ENCODE measurements at regions not wholly inside any gene's neighbourhood (a gene's known extent, or its start where the extent isn't known, plus 50 kb on each side); places are given as distances from the start of the nearest gene placed in this dataset.
"Not testable (repeated sequence)": the region's sequence is repeated elsewhere in the genome, so short reads cannot be mapped to it uniquely, and the experiment has no call there.

- Mint-ChIP-seq H3K27me3 (ENCODE audit: low read depth) (no peaks in the 10 kb centered on the region), H3K36me3 (ENCODE audit: insufficient read depth in 2 of 2) (no peaks in the 10 kb centered on the region), H3K4me3 (no peak overlapping the region), H3K4me1 (ENCODE audit: low read depth) (no peaks in the 10 kb centered on the region), H3K9me3 (peaks cover 5 to 9% of the 10 kb centered on the region in 2 donors), H3K27ac (no peak overlapping the region)
- ATAC-seq (replicated peaks in 1 of 2) (no peak), DNase-seq (no peak)
Observed at GRCh38 chr7:119696336-119696735, 576.6 kb upstream of the KCND2 start.

GRCh38 chr7:119703895-119704294 lies 569.1 kb upstream of the KCND2 start:
- no peak overlapping the region for H3K27ac Mint-ChIP-seq
- H3K36me3 Mint-ChIP-seq (ENCODE audit: insufficient read depth in 2 of 2), result no peaks in the 10 kb centered on the region
- no peaks in the 10 kb centered on the region for H3K4me1 Mint-ChIP-seq (ENCODE audit: low read depth)
- DNase-seq (no peak), ATAC-seq (replicated peaks in 1 of 2) (no peak)
- H3K27me3 Mint-ChIP-seq (ENCODE audit: low read depth), result no peaks in the 10 kb centered on the region
- no peak overlapping the region for H3K4me3 Mint-ChIP-seq
- H3K9me3 Mint-ChIP-seq, result peaks cover 0 to 9% of the 10 kb centered on the region in 2 donors

- H3K36me3 Mint-ChIP-seq (ENCODE audit: insufficient read depth in 2 of 2), result no peaks in the 10 kb centered on the region
- no peak for DNase-seq
- H3K27ac Mint-ChIP-seq, result no peak overlapping the region
- peaks cover 2 to 8% of the 10 kb centered on the region in 2 donors for H3K9me3 Mint-ChIP-seq
- no peaks in the 10 kb centered on the region for H3K4me1 Mint-ChIP-seq (ENCODE audit: low read depth)
- H3K27me3 Mint-ChIP-seq (ENCODE audit: low read depth), result no peaks in the 10 kb centered on the region
- no peak for ATAC-seq (replicated peaks in 1 of 2)
- no peak overlapping the region for H3K4me3 Mint-ChIP-seq
Observed at GRCh38 chr7:119706608-119707007, 566.4 kb upstream of the KCND2 start.

GRCh38 chr7:119708891-119709290 lies 564.1 kb upstream of the KCND2 start:
- H3K4me1 Mint-ChIP-seq (ENCODE audit: low read depth), result no peaks in the 10 kb centered on the region
- H3K36me3 Mint-ChIP-seq (ENCODE audit: insufficient read depth in 2 of 2), result peaks cover 0 to 2% of the 10 kb centered on the region in 2 donors
- no peak overlapping the region for H3K27ac Mint-ChIP-seq
- DNase-seq (no peak), ATAC-seq (replicated peaks in 1 of 2) (no peak)
- no peaks in the 10 kb centered on the region for H3K27me3 Mint-ChIP-seq (ENCODE audit: low read depth)
- H3K4me3 Mint-ChIP-seq, result no peak overlapping the region
- peaks cover 2 to 9% of the 10 kb centered on the region in 2 donors for H3K9me3 Mint-ChIP-seq

- no peaks in the 10 kb centered on the region for H3K27me3 Mint-ChIP-seq (ENCODE audit: low read depth)
- no peaks in the 10 kb centered on the region for H3K4me1 Mint-ChIP-seq (ENCODE audit: low read depth)
- ATAC-seq (replicated peaks in 1 of 2) (no peak), DNase-seq (no peak)
- no peak overlapping the region for H3K4me3 Mint-ChIP-seq
- peaks cover 0 to 2% of the 10 kb centered on the region in 2 donors for H3K36me3 Mint-ChIP-seq (ENCODE audit: insufficient read depth in 2 of 2)
- H3K9me3 Mint-ChIP-seq, result peaks cover 4 to 6% of the 10 kb centered on the region in 2 donors
- H3K27ac Mint-ChIP-seq, result peak overlapping the region; percentile 31
Observed at GRCh38 chr7:119711104-119711503, 561.9 kb upstream of the KCND2 start.

- Mint-ChIP-seq H3K4me1 (ENCODE audit: low read depth) (no peaks in the 10 kb centered on the region), H3K9me3 (peaks cover 4 to 6% of the 10 kb centered on the region in 2 donors), H3K36me3 (ENCODE audit: insufficient read depth in 2 of 2) (peaks cover 0 to 2% of the 10 kb centered on the region in 2 donors), H3K27ac (no peak overlapping the region), H3K4me3 (no peak overlapping the region), H3K27me3 (ENCODE audit: low read depth) (no peaks in the 10 kb centered on the region)
- DNase-seq, result no peak
- no peak for ATAC-seq (replicated peaks in 1 of 2)
Observed at GRCh38 chr7:119712886-119713462, 560.0 kb upstream of the KCND2 start.

GRCh38 chr7:119713606-119714005 lies 559.4 kb upstream of the KCND2 start:
- H3K36me3 Mint-ChIP-seq (ENCODE audit: insufficient read depth in 2 of 2), result peaks cover 0 to 2% of the 10 kb centered on the region in 2 donors
- H3K9me3 Mint-ChIP-seq, result peaks cover 4 to 6% of the 10 kb centered on the region in 2 donors
- no peak overlapping the region for H3K27ac Mint-ChIP-seq
- no peaks in the 10 kb centered on the region for H3K27me3 Mint-ChIP-seq (ENCODE audit: low read depth)
- no peaks in the 10 kb centered on the region for H3K4me1 Mint-ChIP-seq (ENCODE audit: low read depth)
- H3K4me3 Mint-ChIP-seq, result no peak overlapping the region
- DNase-seq (no peak), ATAC-seq (replicated peaks in 1 of 2) (no peak)

GRCh38 chr7:119720541-119720940 lies 552.4 kb upstream of the KCND2 start:
- DNase-seq (no peak), ATAC-seq (replicated peaks in 1 of 2) (no peak)
- Mint-ChIP-seq H3K27ac (no peak overlapping the region), H3K9me3 (peaks cover 0 to 3% of the 10 kb centered on the region in 2 donors), H3K36me3 (ENCODE audit: insufficient read depth in 2 of 2) (no peaks in the 10 kb centered on the region), H3K4me1 (ENCODE audit: low read depth) (no peaks in the 10 kb centered on the region), H3K27me3 (ENCODE audit: low read depth) (no peaks in the 10 kb centered on the region), H3K4me3 (no peak overlapping the region)

GRCh38 chr7:119724041-119724792 lies 548.8 kb upstream of the KCND2 start:
- DNase-seq (no peak), ATAC-seq (replicated peaks in 1 of 2) (no peak)
- H3K36me3 Mint-ChIP-seq (ENCODE audit: insufficient read depth in 2 of 2), result no peaks in the 10 kb centered on the region
- no peak overlapping the region for H3K27ac Mint-ChIP-seq
- H3K4me3 Mint-ChIP-seq, result no peak overlapping the region
- no peaks in the 10 kb centered on the region for H3K27me3 Mint-ChIP-seq (ENCODE audit: low read depth)
- no peaks in the 10 kb centered on the region for H3K4me1 Mint-ChIP-seq (ENCODE audit: low read depth)
- H3K9me3 Mint-ChIP-seq, result peaks cover 0 to 3% of the 10 kb centered on the region in 2 donors

- ATAC-seq (replicated peaks in 1 of 2) (no peak), DNase-seq (no peak)
- Mint-ChIP-seq H3K9me3 (peaks cover 3 to 9% of the 10 kb centered on the region in 2 donors), H3K36me3 (ENCODE audit: insufficient read depth in 2 of 2) (no peaks in the 10 kb centered on the region), H3K4me1 (ENCODE audit: low read depth) (no peaks in the 10 kb centered on the region), H3K27me3 (ENCODE audit: low read depth) (no peaks in the 10 kb centered on the region), H3K27ac (no peak overlapping the region), H3K4me3 (no peak overlapping the region)
Observed at GRCh38 chr7:119733127-119733879, 539.7 kb upstream of the KCND2 start.

GRCh38 chr7:119737390-119737789 lies 535.6 kb upstream of the KCND2 start:
- H3K27ac Mint-ChIP-seq, result no peak overlapping the region
- H3K27me3 Mint-ChIP-seq (ENCODE audit: low read depth), result no peaks in the 10 kb centered on the region
- H3K36me3 Mint-ChIP-seq (ENCODE audit: insufficient read depth in 2 of 2), result no peaks in the 10 kb centered on the region
- H3K4me3 Mint-ChIP-seq, result no peak overlapping the region
- no peaks in the 10 kb centered on the region for H3K4me1 Mint-ChIP-seq (ENCODE audit: low read depth)
- H3K9me3 Mint-ChIP-seq, result peaks cover 2 to 8% of the 10 kb centered on the region in 2 donors
- no peak for DNase-seq
- no peak for ATAC-seq (replicated peaks in 1 of 2)

- H3K36me3 Mint-ChIP-seq (ENCODE audit: insufficient read depth in 2 of 2); ATAC-seq (replicated peaks in 1 of 2); H3K4me1 Mint-ChIP-seq (ENCODE audit: low read depth); H3K4me3 Mint-ChIP-seq; H3K9me3 Mint-ChIP-seq; DNase-seq; H3K27me3 Mint-ChIP-seq (ENCODE audit: low read depth); H3K27ac Mint-ChIP-seq: not testable (repeated sequence)
Observed at GRCh38 chr7:119745280-119745679, 527.7 kb upstream of the KCND2 start.

- Mint-ChIP-seq H3K4me3 (no peak overlapping the region), H3K27ac (no peak overlapping the region), H3K36me3 (ENCODE audit: insufficient read depth in 2 of 2) (no peaks in the 10 kb centered on the region), H3K27me3 (ENCODE audit: low read depth) (no peaks in the 10 kb centered on the region), H3K4me1 (ENCODE audit: low read depth) (no peaks in the 10 kb centered on the region), H3K9me3 (peaks cover 1 to 2% of the 10 kb centered on the region in 2 donors)
- ATAC-seq (replicated peaks in 1 of 2) (no peak), DNase-seq (no peak)
Observed at GRCh38 chr7:119748251-119748860, 524.6 kb upstream of the KCND2 start.

Data from activated T-cell treated with anti-CD3 and anti-CD28 coated beads, Interleukin-2, amount 50 U/mL, for 72 hours (primary cell).